Heart left ventricle (tissue), 13 donors: ENCODE measurements at regions not wholly inside any gene's neighbourhood (a gene's known extent, or its start where the extent isn't known, plus 50 kb on each side); places are given as distances from the start of the nearest gene placed in this dataset.

ENCODE experiments used
- CTCF ChIP-seq, 12 donors: fragments of 200-600 bp; sonication (generic) in 4 of 12; IDR thresholded peaks; one replicate each; pipeline versions ENCODE4 v1.5.0 to v1.8.0; 2018 to 2022; ENCODE audit warnings: antibody characterized with exemption in 12 of 12, mild to moderate bottlenecking in 5 of 12
- POLR2A ChIP-seq, 2 donors: fragments of 450-650 bp; IDR thresholded peaks; one replicate each; pipeline ENCODE4 v1.6.1; 2017; ENCODE audit warnings: antibody characterized with exemption in 2 of 2, mild to moderate bottlenecking in 2 of 2, moderate library complexity in 2 of 2
- donor health status: ischemic (EF 13 %, LVEDD 7.1; RV severe dilation, severe dysfunction).
- donor health status: DM: no; HTN: yes; CAD: no.
- donor health status: DM: no; HTN: no; CAD: no.
- donor health status: ischemic (EF 25% LVEDD 6.9; RV normal size, moderate dysfunction).
- donor health status: ischemic (EF 25% LVEDD 5.7; RV mildly dilated, moderate dysfunction).
- donor health status: ischemic (EF 35%, LVEDD 5.7; RV mildly dilated, moderate dysfunction).
- donor health status: nonischemic (EF 11% LVEDD 7.7; RV severe dilation, severe dysfunction).
- donor health status: DM: yes; HTN: yes; CAD: no.
- donor health status: PGD.
- donor health status: ischemic (EF 29% LVEDD 5.4; RV normal size, mild dysfunction).
- donor health status: nonischemic (EF 23%, LVEDD 6.1; RV moderate dilation, normal function).

DNA sequence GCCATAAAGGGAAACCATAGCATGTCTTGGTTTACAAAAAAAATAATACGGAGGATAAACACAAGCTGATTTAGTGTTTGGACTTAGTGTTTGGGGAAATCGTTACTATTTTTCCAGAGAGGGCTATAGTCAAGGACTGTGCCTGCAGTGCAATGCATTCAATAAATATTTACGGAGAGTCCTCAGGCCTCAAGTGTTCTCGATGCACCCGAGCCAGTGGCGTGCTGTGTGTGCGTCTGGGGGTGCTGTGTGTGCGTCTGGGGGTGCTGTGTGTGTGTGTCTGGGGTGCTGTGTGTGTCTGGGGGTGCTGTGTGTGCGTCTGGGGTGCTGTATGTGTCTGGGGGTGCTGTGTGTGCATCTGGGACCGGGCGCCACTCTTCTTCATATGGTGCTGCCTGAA, 71.7 kb upstream of the GTF3A start:
- no peak for TF ChIP-seq CTCF (IDR thresholded peaks at IDR 0.05)
- TF ChIP-seq POLR2A (IDR thresholded peaks at IDR 0.05): no peak
